ENCODE measurements at regions not wholly inside any gene's neighbourhood (a gene's known extent, or its start where the extent isn't known, plus 50 kb on each side); places are given as distances from the start of the nearest gene placed in this dataset.

- Mint-ChIP-seq H3K4me3 (ENCODE audit: unreplicated experiment) (no peak overlapping the region), H3K27ac (ENCODE audit: unreplicated experiment) (no peak overlapping the region), H3K27me3 (ENCODE audit: unreplicated experiment) (peaks cover 3% of the 10 kb centered on the region), H3K4me1 (ENCODE audit: low read depth, unreplicated experiment) (peaks cover 3% of the 10 kb centered on the region), H3K36me3 (ENCODE audit: unreplicated experiment) (peaks cover 9% of the 10 kb centered on the region), H3K9me3 (ENCODE audit: unreplicated experiment) (peaks cover 11% of the 10 kb centered on the region)
- DNase-seq: no peak
- TF ChIP-seq CTCF (IDR thresholded peaks at IDR 0.05; ENCODE audit: partially characterized antibody, unreplicated experiment): no peak
Observed at GRCh38 chr9:2970864-2971263, 127.0 kb upstream of the PUM3 start.

- peaks cover 11% of the 10 kb centered on the region for H3K9me3 Mint-ChIP-seq (ENCODE audit: unreplicated experiment)
- peaks cover 9% of the 10 kb centered on the region for H3K36me3 Mint-ChIP-seq (ENCODE audit: unreplicated experiment)
- no peak for TF ChIP-seq CTCF (IDR thresholded peaks at IDR 0.05; ENCODE audit: partially characterized antibody, unreplicated experiment)
- H3K4me3 Mint-ChIP-seq (ENCODE audit: unreplicated experiment): no peak overlapping the region
- no peak overlapping the region for H3K27ac Mint-ChIP-seq (ENCODE audit: unreplicated experiment)
- H3K27me3 Mint-ChIP-seq (ENCODE audit: unreplicated experiment): peaks cover 3% of the 10 kb centered on the region
- no peak for DNase-seq
- peaks cover 12% of the 10 kb centered on the region for H3K4me1 Mint-ChIP-seq (ENCODE audit: low read depth, unreplicated experiment)
Observed at GRCh38 chr9:2967766-2968165, 123.9 kb upstream of the PUM3 start.

- Mint-ChIP-seq H3K4me1 (ENCODE audit: low read depth, unreplicated experiment) (peaks cover 15% of the 10 kb centered on the region), H3K27ac (ENCODE audit: unreplicated experiment) (peak overlapping the region; percentile 35), H3K27me3 (ENCODE audit: unreplicated experiment) (peaks cover 3% of the 10 kb centered on the region), H3K4me3 (ENCODE audit: unreplicated experiment) (no peak overlapping the region), H3K36me3 (ENCODE audit: unreplicated experiment) (no peaks in the 10 kb centered on the region), H3K9me3 (ENCODE audit: unreplicated experiment) (peaks cover 5% of the 10 kb centered on the region)
- DNase-seq: no peak
- no peak for TF ChIP-seq CTCF (IDR thresholded peaks at IDR 0.05; ENCODE audit: partially characterized antibody, unreplicated experiment)
Observed at GRCh38 chr9:2966565-2967300, 122.8 kb upstream of the PUM3 start.

- H3K27ac Mint-ChIP-seq (ENCODE audit: unreplicated experiment): no peak overlapping the region
- peaks cover 3% of the 10 kb centered on the region for H3K27me3 Mint-ChIP-seq (ENCODE audit: unreplicated experiment)
- no peak for DNase-seq
- H3K4me3 Mint-ChIP-seq (ENCODE audit: unreplicated experiment): no peak overlapping the region
- no peak for TF ChIP-seq CTCF (IDR thresholded peaks at IDR 0.05; ENCODE audit: partially characterized antibody, unreplicated experiment)
- peaks cover 15% of the 10 kb centered on the region for H3K4me1 Mint-ChIP-seq (ENCODE audit: low read depth, unreplicated experiment)
- no peaks in the 10 kb centered on the region for H3K36me3 Mint-ChIP-seq (ENCODE audit: unreplicated experiment)
- H3K9me3 Mint-ChIP-seq (ENCODE audit: unreplicated experiment): peaks cover 5% of the 10 kb centered on the region
Observed at GRCh38 chr9:2964470-2964869, 120.6 kb upstream of the PUM3 start.

GRCh38 chr9:2963307-2963706 is 119.4 kb upstream of the PUM3 start:
- Mint-ChIP-seq H3K27ac (ENCODE audit: unreplicated experiment) (no peak overlapping the region), H3K4me3 (ENCODE audit: unreplicated experiment) (no peak overlapping the region), H3K27me3 (ENCODE audit: unreplicated experiment) (peaks cover 3% of the 10 kb centered on the region), H3K4me1 (ENCODE audit: low read depth, unreplicated experiment) (peaks cover 15% of the 10 kb centered on the region), H3K36me3 (ENCODE audit: unreplicated experiment) (no peaks in the 10 kb centered on the region), H3K9me3 (ENCODE audit: unreplicated experiment) (peaks cover 5% of the 10 kb centered on the region)
- DNase-seq: no peak
- TF ChIP-seq CTCF (IDR thresholded peaks at IDR 0.05; ENCODE audit: partially characterized antibody, unreplicated experiment): no peak
